ENCODE measurements at regions not wholly inside any gene's neighbourhood (a gene's known extent, or its start where the extent isn't known, plus 50 kb on each side); places are given as distances from the start of the nearest gene placed in this dataset.
"Not testable (repeated sequence)": the region's sequence is repeated elsewhere in the genome, so short reads cannot be mapped to it uniquely, and the experiment has no call there.

DNA sequence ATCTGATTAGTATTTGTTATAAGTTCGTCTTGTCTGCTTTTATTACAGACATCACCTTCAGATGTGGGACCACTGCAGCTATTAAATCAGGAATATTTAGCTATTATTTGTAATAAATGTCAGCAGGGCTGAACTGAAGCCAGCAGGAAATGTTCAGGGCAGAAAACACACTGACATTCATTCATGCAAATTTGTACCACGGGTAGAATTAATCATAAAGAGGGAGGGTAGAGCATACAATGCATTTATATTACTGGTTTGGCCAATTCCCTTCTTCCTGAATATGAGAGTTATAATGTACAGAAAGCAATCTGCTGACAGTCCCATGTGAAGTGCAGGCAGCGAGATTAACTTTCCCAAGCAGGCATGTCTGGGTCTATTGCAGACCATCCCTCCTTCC, 117.3 kb upstream of the NUDT12 start:
- FAIRE-seq (no peak), DNase-seq (ENCODE audit: low read depth, low spot score) (no peak)
- no peak overlapping the region for H2AFZ ChIP-seq (ENCODE audit: low read depth, low read length)
- ChIA-PET POLR2A (no interaction called here), CTCF (no interaction called here)
- dilution Hi-C loops (cut with MboI; ENCODE audit: extremely low pct_ligation_motif_present, low sequenced_read_pairs): no loop called here
- no peak overlapping the region for H3K4me2 ChIP-seq (ENCODE audit: insufficient read depth, low read length)
- no peak overlapping the region for H3K4me3 ChIP-seq (replicated peaks in 1 of 3; ENCODE audit: insufficient read depth in 1 of 3, low read depth in 1 of 3, low read length in 3 of 3)
- TF ChIP-seq, protein P1, sequence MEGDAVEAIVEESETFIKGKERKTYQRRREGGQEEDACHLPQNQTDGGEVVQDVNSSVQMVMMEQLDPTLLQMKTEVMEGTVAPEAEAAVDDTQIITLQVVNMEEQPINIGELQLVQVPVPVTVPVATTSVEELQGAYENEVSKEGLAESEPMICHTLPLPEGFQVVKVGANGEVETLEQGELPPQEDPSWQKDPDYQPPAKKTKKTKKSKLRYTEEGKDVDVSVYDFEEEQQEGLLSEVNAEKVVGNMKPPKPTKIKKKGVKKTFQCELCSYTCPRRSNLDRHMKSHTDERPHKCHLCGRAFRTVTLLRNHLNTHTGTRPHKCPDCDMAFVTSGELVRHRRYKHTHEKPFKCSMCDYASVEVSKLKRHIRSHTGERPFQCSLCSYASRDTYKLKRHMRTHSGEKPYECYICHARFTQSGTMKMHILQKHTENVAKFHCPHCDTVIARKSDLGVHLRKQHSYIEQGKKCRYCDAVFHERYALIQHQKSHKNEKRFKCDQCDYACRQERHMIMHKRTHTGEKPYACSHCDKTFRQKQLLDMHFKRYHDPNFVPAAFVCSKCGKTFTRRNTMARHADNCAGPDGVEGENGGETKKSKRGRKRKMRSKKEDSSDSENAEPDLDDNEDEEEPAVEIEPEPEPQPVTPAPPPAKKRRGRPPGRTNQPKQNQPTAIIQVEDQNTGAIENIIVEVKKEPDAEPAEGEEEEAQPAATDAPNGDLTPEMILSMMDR (IDR thresholded peaks at IDR 0.05; ENCODE audit: extremely low read depth in 1 of 2, insufficient read depth in 1 of 2, low read depth in 1 of 2, low read length in 2 of 2): no peak
- no peak for TF ChIP-seq FOS (IDR thresholded peaks at IDR 0.05; ENCODE audit: borderline replicate concordance, insufficient read depth, low read length)
- no peak for TF ChIP-seq GATA2 (IDR thresholded peaks at IDR 0.05; ENCODE audit: insufficient read depth, insufficient read length, low read depth, low read length)
- TF ChIP-seq, protein P2, sequence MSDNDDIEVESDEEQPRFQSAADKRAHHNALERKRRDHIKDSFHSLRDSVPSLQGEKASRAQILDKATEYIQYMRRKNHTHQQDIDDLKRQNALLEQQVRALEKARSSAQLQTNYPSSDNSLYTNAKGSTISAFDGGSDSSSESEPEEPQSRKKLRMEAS (IDR thresholded peaks at IDR 0.05; ENCODE audit: insufficient read depth, insufficient read length): no peak
- no peak for TF ChIP-seq MYC (IDR thresholded peaks at IDR 0.05; ENCODE audit: low read depth, low read length)
- no peak for TF ChIP-seq EZH2 (IDR thresholded peaks at IDR 0.05; ENCODE audit: borderline replicate concordance, low read depth, low read length, severe bottlenecking)
- TF ChIP-seq JUN (IDR thresholded peaks at IDR 0.05; ENCODE audit: borderline replicate concordance, insufficient read depth, insufficient read length, low read depth): no peak
- TF ChIP-seq POLR2AphosphoS5 (IDR thresholded peaks at IDR 0.05; ENCODE audit: insufficient read depth, low read depth, low read length): no peak
- TF ChIP-seq POLR2A (IDR thresholded peaks at IDR 0.05; ENCODE audit: low read depth, low read length): no peak
- H3K9me3 ChIP-seq (replicated peaks; ENCODE audit: control insufficient read depth, insufficient read depth, low read length): no peaks in the 10 kb centered on the region
- no peaks in the 10 kb centered on the region for H3K36me3 ChIP-seq (ENCODE audit: control insufficient read depth in 2 of 2, extremely low read depth in 1 of 2, insufficient read depth in 2 of 2, low read length in 2 of 2)
- H3K79me2 ChIP-seq (ENCODE audit: control insufficient read depth, insufficient read depth, low read length): no peaks in the 10 kb centered on the region
- intact Hi-C loops (cut with micrococcal nuclease): no loop called here
- H3K27ac ChIP-seq (ENCODE audit: insufficient read depth, low read depth, low read length): no peak overlapping the region
- no TSS peak for BruUV-seq (replicated peaks)
- no peaks in the 10 kb centered on the region for H3K4me1 ChIP-seq (ENCODE audit: control insufficient read depth, extremely low read depth, insufficient read depth, low read length)
- no peaks in the 10 kb centered on the region for H3K27me3 ChIP-seq (ENCODE audit: control insufficient read depth in 2 of 2, insufficient read depth in 2 of 2, low read length in 2 of 2)
- H3K9ac ChIP-seq (replicated peaks; ENCODE audit: extremely low read depth, insufficient read depth, low read length): no peak overlapping the region
- H3K9me1 ChIP-seq (replicated peaks; ENCODE audit: control insufficient read depth, extremely low read depth, insufficient read depth, low read length): no peaks in the 10 kb centered on the region
- H4K20me1 ChIP-seq (replicated peaks; ENCODE audit: control insufficient read depth, extremely low read depth, insufficient read depth, low read length): no peaks in the 10 kb centered on the region

DNA sequence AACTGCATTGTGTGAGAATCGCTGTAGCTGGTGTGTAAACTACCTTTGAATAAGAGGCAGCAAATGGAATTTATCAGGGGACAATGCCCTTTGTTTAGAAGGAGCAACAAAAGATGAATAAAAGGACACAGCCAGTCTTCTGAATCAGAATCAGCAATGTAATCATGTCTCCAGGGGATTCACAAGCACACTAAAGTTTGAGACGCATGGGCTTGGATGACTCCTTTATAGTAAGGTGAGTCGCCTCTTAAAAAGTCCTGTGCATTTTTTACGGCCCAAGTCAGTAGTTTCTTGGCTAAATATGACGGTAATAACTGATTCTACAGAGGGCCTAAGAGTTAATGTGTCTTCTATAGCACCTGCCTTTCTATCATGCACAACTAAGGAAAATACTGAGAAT, 113.6 kb upstream of the NUDT12 start:
- H4K20me1 ChIP-seq (replicated peaks; ENCODE audit: control insufficient read depth, extremely low read depth, insufficient read depth, low read length); intact Hi-C loops (cut with micrococcal nuclease); H2AFZ ChIP-seq (ENCODE audit: low read depth, low read length); H3K9ac ChIP-seq (replicated peaks; ENCODE audit: extremely low read depth, insufficient read depth, low read length); POLR2A ChIA-PET; H3K79me2 ChIP-seq (ENCODE audit: control insufficient read depth, insufficient read depth, low read length); H3K4me1 ChIP-seq (ENCODE audit: control insufficient read depth, extremely low read depth, insufficient read depth, low read length); H3K9me3 ChIP-seq (replicated peaks; ENCODE audit: control insufficient read depth, insufficient read depth, low read length); DNase-seq (ENCODE audit: low read depth, low spot score); dilution Hi-C loops (cut with MboI; ENCODE audit: extremely low pct_ligation_motif_present, low sequenced_read_pairs); H3K9me1 ChIP-seq (replicated peaks; ENCODE audit: control insufficient read depth, extremely low read depth, insufficient read depth, low read length); BruUV-seq (replicated peaks); H3K36me3 ChIP-seq (ENCODE audit: control insufficient read depth in 2 of 2, extremely low read depth in 1 of 2, insufficient read depth in 2 of 2, low read length in 2 of 2); H3K4me3 ChIP-seq (replicated peaks in 1 of 3; ENCODE audit: insufficient read depth in 1 of 3, low read depth in 1 of 3, low read length in 3 of 3); CTCF ChIA-PET; H3K27ac ChIP-seq (ENCODE audit: insufficient read depth, low read depth, low read length); H3K27me3 ChIP-seq (ENCODE audit: control insufficient read depth in 2 of 2, insufficient read depth in 2 of 2, low read length in 2 of 2); FAIRE-seq; H3K4me2 ChIP-seq (ENCODE audit: insufficient read depth, low read length): not testable (repeated sequence)

Data from endothelial cell of umbilical vein (primary cell).